Smooth muscle cell (in vitro differentiated cells): ENCODE measurements at regions not wholly inside any gene's neighbourhood (a gene's known extent, or its start where the extent isn't known, plus 50 kb on each side); places are given as distances from the start of the nearest gene placed in this dataset.

ENCODE experiments used
- DNase-seq: peaks from one replicate; lab custom pipeline; 2025; ENCODE audit not compliant: unreplicated experiment; lab: John Stamatoyannopoulos, UW
- H2AFZ ChIP-seq: fragments of 200-600 bp; sonication (generic); 2 replicates; pipeline ENCODE4 v1.6.0; 2016; ENCODE audit warnings: antibody characterized with exemption, low read depth, mild to moderate bottlenecking
- H3F3A ChIP-seq: fragments of 200-600 bp; sonication (generic); 2 replicates; pipeline ENCODE4 v1.6.0; 2017; ENCODE audit warnings: antibody characterized with exemption, low read depth
- H3K27ac ChIP-seq: fragments of 200-600 bp; sonication (generic); 2 replicates; pipeline ENCODE4 v1.5.1; 2016; ENCODE audit warnings: low read depth, mild to moderate bottlenecking
- H3K27me3 ChIP-seq: fragments of 200-600 bp; sonication (generic); 2 replicates; pipeline ENCODE4 v1.6.1; 2016; ENCODE audit warnings: low read depth, mild to moderate bottlenecking
- H3K36me3 ChIP-seq: fragments of 200-600 bp; sonication (generic); 2 replicates; pipeline ENCODE4 v1.5.1; 2016; ENCODE audit warnings: low read depth
- H3K4me1 ChIP-seq: fragments of 200-600 bp; sonication (generic); 2 replicates; pipeline ENCODE4 v1.5.1; 2016; ENCODE audit warnings: low read depth
- H3K4me2 ChIP-seq: fragments of 200-600 bp; sonication (generic); 2 replicates; pipeline ENCODE4 v1.6.0; 2016; ENCODE audit warnings: mild to moderate bottlenecking
- H3K4me3 ChIP-seq: fragments of 200-600 bp; sonication (generic); 2 replicates; pipeline ENCODE4 v1.5.1; 2016; ENCODE audit warnings: mild to moderate bottlenecking
- H3K79me2 ChIP-seq: fragments of 200-600 bp; sonication (generic); 2 replicates; pipeline ENCODE4 v1.6.0; 2016; ENCODE audit warnings: low read depth, mild to moderate bottlenecking
- H3K9ac ChIP-seq: fragments of 200-600 bp; sonication (generic); 2 replicates; pipeline ENCODE4 v1.6.0; 2016; ENCODE audit warnings: low read depth
- H3K9me3 ChIP-seq: fragments of 200-600 bp; sonication (generic); replicated peaks from 2 replicates; pipeline ENCODE4 v1.5.1; 2016; ENCODE audit warnings: low read depth
- H4K20me1 ChIP-seq: fragments of 200-600 bp; sonication (generic); 2 replicates; pipeline ENCODE4 v1.6.0; 2016; ENCODE audit warnings: low read depth
- WGBS: methylation state at CpG from one replicate; pipeline ENCODE4 v1.1.7; 2016; ENCODE audit warnings: low lambda C conversion rate; 5-methylcytosine and 5-hydroxymethylcytosine counted together
- TF ChIP-seq, protein P1 (sequence below): fragments of 200-600 bp; sonication (generic); IDR thresholded peaks from 2 replicates; pipeline ENCODE4 v1.5.1; 2017; ENCODE audit warnings: borderline replicate concordance, mild to moderate bottlenecking, antibody characterized with exemption; ENCODE audit not compliant: insufficient read depth, poor library complexity, severe bottlenecking

GRCh38 chrX:42466332-42467046 lies 311.5 kb downstream of the PPP1R2C start:
- no peak for DNase-seq
- TF ChIP-seq, protein P1, sequence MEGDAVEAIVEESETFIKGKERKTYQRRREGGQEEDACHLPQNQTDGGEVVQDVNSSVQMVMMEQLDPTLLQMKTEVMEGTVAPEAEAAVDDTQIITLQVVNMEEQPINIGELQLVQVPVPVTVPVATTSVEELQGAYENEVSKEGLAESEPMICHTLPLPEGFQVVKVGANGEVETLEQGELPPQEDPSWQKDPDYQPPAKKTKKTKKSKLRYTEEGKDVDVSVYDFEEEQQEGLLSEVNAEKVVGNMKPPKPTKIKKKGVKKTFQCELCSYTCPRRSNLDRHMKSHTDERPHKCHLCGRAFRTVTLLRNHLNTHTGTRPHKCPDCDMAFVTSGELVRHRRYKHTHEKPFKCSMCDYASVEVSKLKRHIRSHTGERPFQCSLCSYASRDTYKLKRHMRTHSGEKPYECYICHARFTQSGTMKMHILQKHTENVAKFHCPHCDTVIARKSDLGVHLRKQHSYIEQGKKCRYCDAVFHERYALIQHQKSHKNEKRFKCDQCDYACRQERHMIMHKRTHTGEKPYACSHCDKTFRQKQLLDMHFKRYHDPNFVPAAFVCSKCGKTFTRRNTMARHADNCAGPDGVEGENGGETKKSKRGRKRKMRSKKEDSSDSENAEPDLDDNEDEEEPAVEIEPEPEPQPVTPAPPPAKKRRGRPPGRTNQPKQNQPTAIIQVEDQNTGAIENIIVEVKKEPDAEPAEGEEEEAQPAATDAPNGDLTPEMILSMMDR, result no peak
- Histone ChIP-seq H3K27me3 (no peaks in the 10 kb centered on the region), H3K79me2 (no peaks in the 10 kb centered on the region), H3K4me1 (no peaks in the 10 kb centered on the region), H3K4me3 (no peak overlapping the region), H3K9ac (no peak overlapping the region), H3F3A (no peaks in the 10 kb centered on the region), H3K27ac (no peak overlapping the region), H3K4me2 (no peak overlapping the region), H2AFZ (no peak overlapping the region), H3K9me3 (no peaks in the 10 kb centered on the region), H4K20me1 (no peaks in the 10 kb centered on the region), H3K36me3 (no peaks in the 10 kb centered on the region)
- 91% methylated on average over 4 of the region's 4 CpGs for WGBS

DNA sequence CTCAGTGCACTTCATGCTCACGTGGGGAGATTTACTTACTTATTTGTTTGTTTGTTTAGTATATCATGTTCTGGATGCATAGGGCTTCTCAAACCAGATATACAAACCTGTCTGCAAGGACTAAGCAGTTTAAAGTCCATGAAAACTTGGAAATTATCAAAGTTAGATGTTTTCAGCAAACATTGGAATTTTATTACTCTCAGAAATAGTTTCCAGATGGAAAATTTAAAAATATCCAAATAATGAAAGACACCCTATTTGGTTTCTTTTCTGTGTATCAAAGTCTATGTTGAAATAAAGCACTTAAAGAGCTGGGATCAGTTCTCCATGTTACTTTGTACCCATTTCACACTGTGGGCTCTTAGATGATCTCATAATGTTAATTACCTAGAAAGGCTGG lies 312.1 kb downstream of the PPP1R2C start:
- H3F3A ChIP-seq, result no peaks in the 10 kb centered on the region
- H3K4me2 ChIP-seq, result no peak overlapping the region
- H3K36me3 ChIP-seq, result no peaks in the 10 kb centered on the region
- no peaks in the 10 kb centered on the region for H3K9me3 ChIP-seq
- H3K4me1 ChIP-seq, result no peaks in the 10 kb centered on the region
- H4K20me1 ChIP-seq, result no peaks in the 10 kb centered on the region
- TF ChIP-seq, protein P1, result no peak
- H3K27ac ChIP-seq, result no peak overlapping the region
- H3K4me3 ChIP-seq, result no peak overlapping the region
- no peak overlapping the region for H2AFZ ChIP-seq
- no peak overlapping the region for H3K9ac ChIP-seq
- WGBS, result 78% methylated on average over 1 of the region's 1 CpG
- no peaks in the 10 kb centered on the region for H3K27me3 ChIP-seq
- H3K79me2 ChIP-seq, result no peaks in the 10 kb centered on the region
- no peak for DNase-seq

DNA sequence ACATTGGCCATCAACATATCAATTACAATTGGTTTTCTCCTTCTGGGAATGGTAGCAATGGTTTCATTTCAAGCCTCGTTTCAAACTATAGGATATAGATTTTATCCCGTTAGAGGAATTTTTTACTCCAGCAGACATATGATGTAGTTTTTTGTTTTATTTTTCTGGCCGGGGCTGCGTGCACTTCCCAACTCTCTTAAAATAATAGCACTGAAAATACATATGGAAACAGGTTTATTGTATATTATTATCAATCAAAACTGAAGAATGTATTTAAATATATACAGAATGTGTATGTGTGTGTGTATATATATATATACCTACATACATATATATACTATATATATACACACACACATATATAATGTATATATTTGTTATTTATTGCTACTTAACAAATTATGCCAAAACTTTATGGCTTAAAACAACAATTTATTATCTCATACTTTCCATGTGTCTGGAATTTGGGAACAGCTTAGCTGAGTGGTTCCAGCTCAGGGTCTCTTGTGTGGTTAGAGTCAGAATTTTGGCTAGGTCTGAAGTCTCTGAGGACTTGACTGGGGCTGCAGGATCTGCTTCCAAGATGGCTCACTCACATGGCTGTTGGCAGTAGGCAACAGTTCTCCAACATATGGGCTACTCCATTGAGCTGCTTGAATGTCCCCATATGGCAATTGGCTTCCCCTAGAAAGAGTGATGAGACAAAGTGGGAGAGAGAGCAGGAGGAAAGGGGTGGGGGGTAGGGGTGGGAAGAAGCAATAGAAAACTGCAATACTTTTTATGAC lies 314.1 kb downstream of the PPP1R2C start:
- no peaks in the 10 kb centered on the region for H4K20me1 ChIP-seq
- TF ChIP-seq, protein P1, result no peak
- H3K4me1 ChIP-seq, result no peaks in the 10 kb centered on the region
- H3K9me3 ChIP-seq, result no peaks in the 10 kb centered on the region
- H3K27ac ChIP-seq, result no peak overlapping the region
- no peak overlapping the region for H3K4me3 ChIP-seq
- H3K4me2 ChIP-seq, result no peak overlapping the region
- H3K36me3 ChIP-seq, result no peaks in the 10 kb centered on the region
- no peak overlapping the region for H3K9ac ChIP-seq
- no peaks in the 10 kb centered on the region for H3K27me3 ChIP-seq
- H2AFZ ChIP-seq, result no peak overlapping the region
- no peaks in the 10 kb centered on the region for H3K79me2 ChIP-seq
- DNase-seq, result no peak
- no peaks in the 10 kb centered on the region for H3F3A ChIP-seq
- 91% methylated on average over 4 of the region's 4 CpGs for WGBS

DNA sequence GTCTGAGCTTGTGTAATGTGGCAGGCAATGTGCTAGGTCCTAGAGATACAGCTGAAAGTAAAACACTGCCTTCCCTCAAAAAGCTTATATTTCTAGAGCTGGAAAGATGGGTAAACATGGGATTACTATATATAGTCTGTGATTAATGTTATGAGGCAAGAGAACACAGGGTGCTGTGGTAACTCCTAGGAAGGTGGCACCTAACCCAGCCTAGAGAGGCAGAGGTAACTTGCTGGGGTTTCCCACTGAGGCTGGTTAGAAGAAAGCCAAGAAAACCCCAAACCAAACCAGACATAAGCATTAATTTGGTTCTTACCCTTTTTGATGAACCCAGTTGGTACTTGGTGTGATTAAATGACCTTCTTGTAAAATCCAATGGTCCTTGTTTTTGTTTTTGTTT lies 315.0 kb downstream of the PPP1R2C start:
- Histone ChIP-seq H3K36me3 (no peaks in the 10 kb centered on the region), H2AFZ (no peak overlapping the region), H3K79me2 (no peaks in the 10 kb centered on the region), H4K20me1 (no peaks in the 10 kb centered on the region), H3K4me2 (no peak overlapping the region), H3K9ac (no peak overlapping the region), H3F3A (no peaks in the 10 kb centered on the region), H3K27me3 (no peaks in the 10 kb centered on the region), H3K9me3 (no peaks in the 10 kb centered on the region), H3K4me3 (no peak overlapping the region), H3K27ac (no peak overlapping the region), H3K4me1 (no peaks in the 10 kb centered on the region)
- DNase-seq, result no peak
- TF ChIP-seq, protein P1, result no peak
